Erythroblast (primary cell): ENCODE measurements at regions not wholly inside any gene's neighbourhood (a gene's known extent, or its start where the extent isn't known, plus 50 kb on each side); places are given as distances from the start of the nearest gene placed in this dataset.

Experiments used
- GATA1 ChIP-seq: IDR thresholded peaks from 2 replicates; pipeline ENCODE4 v1.6.1; 2011; ENCODE audit warnings: low read depth, mild to moderate bottlenecking, control low read depth, low read length, moderate library complexity
- POLR2A ChIP-seq: IDR thresholded peaks from 2 replicates; pipeline ENCODE4 v1.6.1; 2011; ENCODE audit warnings: mild to moderate bottlenecking, low read length

DNA sequence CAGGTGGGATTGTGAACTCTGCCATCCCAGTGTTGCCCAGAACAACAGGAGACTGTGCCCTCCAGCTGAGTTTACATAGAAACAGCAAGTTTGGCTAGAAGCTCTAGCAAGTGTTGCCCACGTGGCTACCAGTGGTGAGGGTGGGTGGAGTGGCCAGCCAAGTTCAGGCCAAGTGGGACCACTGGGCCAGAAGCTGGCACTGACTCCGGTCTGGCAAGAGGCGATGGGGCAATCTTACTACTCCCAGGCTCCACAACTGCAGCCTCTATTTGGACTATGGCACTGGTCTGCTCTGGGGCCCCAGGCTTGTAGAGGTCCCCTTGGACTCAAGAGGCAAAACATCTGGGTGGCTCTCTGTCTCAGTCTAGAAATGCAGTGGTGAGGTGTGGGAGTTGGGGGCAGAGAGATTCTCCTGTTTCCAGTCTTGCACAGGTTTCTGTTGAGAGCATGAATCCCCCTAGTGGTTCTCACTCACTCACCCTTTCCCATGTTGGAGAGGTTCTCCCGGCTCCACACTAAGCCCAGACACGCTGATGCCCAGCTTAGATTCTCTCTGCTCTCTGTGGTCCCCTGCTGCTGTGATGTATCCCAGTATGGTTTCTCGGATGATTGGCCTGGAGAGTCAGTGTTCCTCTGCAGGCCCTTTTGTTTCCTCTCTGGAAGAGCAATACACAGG, 615.3 kb downstream of the PDHA2 start:
- TF ChIP-seq POLR2A (no peak), GATA1 (no peak)
